SK-N-SH (cell line): ENCODE measurements at regions not wholly inside any gene's neighbourhood (a gene's known extent, or its start where the extent isn't known, plus 50 kb on each side); places are given as distances from the start of the nearest gene placed in this dataset.

Experiments
- CTCF ChIP-seq: fragments of 200-600 bp; sonication (generic); IDR thresholded peaks from 2 replicates; pipeline ENCODE4 v1.6.1; 2017; ENCODE audit warnings: antibody characterized with exemption, mild to moderate bottlenecking, moderate library complexity
- EZH2phosphoT487 ChIP-seq: fragments of 200-600 bp; sonication (generic); IDR thresholded peaks from 2 replicates; pipeline ENCODE4 v1.6.1; 2017; ENCODE audit warnings: low read depth, mixed run types, mild to moderate bottlenecking, antibody characterized with exemption, moderate library complexity, borderline replicate concordance
- MAX ChIP-seq: IDR thresholded peaks from 2 replicates; pipeline ENCODE4 v1.4.0; 2012; ENCODE audit warnings: low read depth
- POLR2AphosphoS5 ChIP-seq: IDR thresholded peaks from 2 replicates; pipeline ENCODE4 v1.6.1; 2012; ENCODE audit warnings: low read depth, low read length
- RAD21 ChIP-seq: IDR thresholded peaks from 2 replicates; pipeline ENCODE4 v1.6.1; 2012; ENCODE audit warnings: mild to moderate bottlenecking, low read length
- RFX5 ChIP-seq: IDR thresholded peaks from 2 replicates; pipeline ENCODE4 v1.6.1; 2012; ENCODE audit warnings: mild to moderate bottlenecking, improper control_type of control experiment, low read length
- RXRA ChIP-seq: IDR thresholded peaks from 2 replicates; pipeline ENCODE4 v1.4.0; 2012; ENCODE audit warnings: low read depth, mild to moderate bottlenecking, borderline replicate concordance
- USF2 ChIP-seq: fragments of 150-350 bp; IDR thresholded peaks from 2 replicates; pipeline ENCODE4 v1.6.1; 2017; ENCODE audit warnings: antibody characterized with exemption, low read length, low read depth, borderline replicate concordance

GRCh38 chr4:171521726-171522125 lies 291.5 kb upstream of the GALNTL6 start:
- TF ChIP-seq USF2 (no peak), CTCF (no peak), MAX (no peak), POLR2AphosphoS5 (no peak), RAD21 (no peak), RFX5 (no peak), EZH2phosphoT487 (no peak), RXRA (no peak)
